ENCODE measurements at regions not wholly inside any gene's neighbourhood (a gene's known extent, or its start where the extent isn't known, plus 50 kb on each side); places are given as distances from the start of the nearest gene placed in this dataset.
"Not testable (repeated sequence)": the region's sequence is repeated elsewhere in the genome, so short reads cannot be mapped to it uniquely, and the experiment has no call there.

DNA sequence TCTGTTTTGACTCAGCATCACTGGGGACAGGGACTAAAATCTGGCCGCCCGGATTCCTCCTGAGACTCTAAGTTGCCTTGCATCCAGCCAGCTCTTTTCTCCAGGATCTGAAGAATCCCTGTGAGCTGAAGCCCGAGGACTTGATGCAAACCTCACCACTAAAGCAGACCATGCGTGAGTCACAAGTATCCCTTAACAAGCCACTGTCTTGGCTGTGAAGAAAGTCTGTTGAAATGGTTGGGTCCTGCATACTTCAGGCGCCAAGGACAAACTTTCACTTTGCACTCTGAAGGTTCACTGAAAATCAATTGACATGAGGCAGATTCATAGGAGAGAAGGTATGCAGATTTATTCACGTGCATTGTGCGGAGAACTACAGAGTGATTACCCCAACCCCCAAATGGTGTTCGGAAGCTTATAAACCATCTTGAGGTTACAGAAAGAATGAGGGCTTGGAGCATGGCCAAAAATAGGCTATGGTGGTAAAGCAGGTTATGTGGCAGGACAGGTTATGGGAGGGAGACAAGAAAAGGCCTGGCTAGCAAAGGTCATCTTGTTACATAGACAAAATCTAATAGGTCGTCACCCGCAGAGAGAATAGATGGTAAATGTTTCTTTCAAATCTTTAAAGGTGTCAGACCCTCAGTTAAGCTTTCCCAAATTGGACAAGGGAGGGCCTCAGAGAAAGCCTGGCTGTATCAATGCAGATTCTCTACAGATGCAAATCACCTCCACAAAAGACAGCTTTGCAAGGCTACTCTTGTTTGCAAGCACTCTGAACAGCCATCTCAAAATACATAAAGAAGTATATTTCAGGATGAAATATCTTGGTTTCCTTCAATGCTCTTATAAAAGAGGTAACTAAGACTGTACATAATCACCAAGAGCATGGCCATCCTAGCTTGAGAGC lies 126.3 kb upstream of the PLAAT1 start:
- POLR2A ChIA-PET, result no interaction called here
- CTCF ChIA-PET, result no interaction called here

DNA sequence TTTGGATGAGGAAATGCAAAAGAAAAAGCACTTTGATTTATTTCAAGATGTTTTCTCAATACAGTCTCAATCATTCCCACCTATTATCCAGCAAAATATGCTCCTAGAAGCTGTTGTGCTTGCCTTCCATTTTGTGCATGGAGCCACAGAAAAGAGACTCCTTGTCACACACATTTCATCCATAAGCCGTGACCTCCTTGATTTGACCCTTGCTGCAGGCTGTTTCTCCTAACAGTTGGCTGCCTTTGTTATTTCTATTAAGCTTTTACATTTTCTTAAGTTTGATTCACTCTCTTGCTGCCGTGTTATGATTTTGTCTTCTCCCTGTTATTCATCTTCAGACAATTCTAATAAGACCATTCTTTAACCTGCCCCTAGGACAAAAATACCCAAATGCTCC lies 124.2 kb upstream of the PLAAT1 start:
- CTCF ChIA-PET, result no interaction called here
- POLR2A ChIA-PET, result no interaction called here

DNA sequence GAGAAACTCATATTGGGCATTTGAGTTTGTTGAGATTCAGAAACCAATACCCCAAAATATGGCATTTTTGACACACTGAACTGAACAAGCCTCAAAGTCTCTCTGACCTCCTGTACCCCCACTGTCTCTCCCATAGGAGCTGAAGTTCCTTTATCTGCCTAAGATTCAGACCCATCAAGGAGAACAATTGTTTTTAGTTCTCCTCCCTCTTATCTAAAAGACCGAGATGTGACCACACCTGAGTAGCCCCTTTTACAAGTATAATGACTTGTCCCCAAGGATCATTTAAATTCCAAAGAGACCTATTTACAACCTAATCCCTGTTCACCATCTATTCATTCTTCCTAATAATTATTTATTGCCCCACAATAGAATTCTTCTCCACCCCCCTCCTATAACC lies 122.1 kb upstream of the PLAAT1 start:
- ChIA-PET POLR2A (no interaction called here), CTCF (no interaction called here)

DNA sequence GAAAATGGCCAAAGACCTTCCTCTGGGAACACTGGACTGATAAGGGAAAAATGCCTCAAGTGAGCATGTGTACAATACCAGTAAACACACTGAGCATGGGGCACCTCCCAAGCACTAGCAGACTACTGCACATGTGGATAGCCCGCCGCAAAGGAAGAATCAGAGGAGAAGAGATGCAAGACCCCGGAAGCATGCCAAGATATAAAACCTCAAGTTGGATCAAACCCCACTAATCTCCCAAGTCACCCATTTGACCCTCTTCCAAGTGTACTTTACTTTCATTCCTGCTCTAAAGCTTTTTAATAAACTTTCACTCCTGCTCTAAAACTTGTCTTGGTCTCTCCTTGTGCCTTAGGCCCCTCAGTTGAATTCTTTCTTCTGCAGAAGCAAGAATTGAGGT lies 121.1 kb upstream of the PLAAT1 start:
- ChIA-PET CTCF (no interaction called here), POLR2A (no interaction called here)

DNA sequence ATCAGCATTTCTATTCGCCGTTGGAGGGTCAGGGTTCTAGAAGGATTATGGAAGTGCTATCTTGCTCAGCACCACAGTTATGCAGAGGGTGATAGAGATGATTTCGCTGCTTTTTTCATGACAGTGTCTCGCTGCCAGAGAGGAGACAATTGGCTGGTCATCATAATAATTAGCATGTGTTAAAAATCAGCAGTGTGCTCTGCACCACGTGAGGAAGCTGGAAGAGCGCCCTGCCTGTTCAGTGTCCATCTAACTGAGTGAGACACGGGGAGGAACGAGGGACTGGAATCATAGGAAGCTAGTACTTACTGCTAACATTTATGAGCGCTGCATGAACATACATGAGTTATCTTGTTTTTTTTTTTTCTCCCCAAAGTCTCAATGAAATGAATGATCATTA lies 116.2 kb upstream of the PLAAT1 start:
- CTCF ChIA-PET, result no interaction called here

DNA sequence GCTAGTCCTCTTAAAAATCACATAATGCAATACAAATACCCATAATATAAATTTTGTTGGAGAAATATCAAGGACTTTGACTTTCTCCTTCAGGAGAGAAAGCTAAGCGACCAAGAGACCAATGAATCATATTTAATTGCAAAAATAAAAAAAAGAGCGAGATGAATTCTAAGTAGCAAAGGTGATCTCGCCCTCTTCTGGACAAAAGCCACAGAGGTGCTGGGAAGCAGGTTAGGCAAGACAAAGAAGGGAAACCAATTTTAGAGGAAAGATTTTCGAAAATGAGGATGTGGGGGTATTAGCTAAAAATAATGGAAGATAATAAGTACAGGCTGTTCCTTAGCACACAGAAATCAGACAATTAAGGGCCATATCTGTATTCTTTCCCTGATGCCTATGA lies 111.4 kb upstream of the PLAAT1 start:
- POLR2A ChIA-PET, result no interaction called here

More for the DNA sequence above, 116.2 kb upstream of the PLAAT1 start:
- POLR2A ChIA-PET, result no interaction called here

DNA sequence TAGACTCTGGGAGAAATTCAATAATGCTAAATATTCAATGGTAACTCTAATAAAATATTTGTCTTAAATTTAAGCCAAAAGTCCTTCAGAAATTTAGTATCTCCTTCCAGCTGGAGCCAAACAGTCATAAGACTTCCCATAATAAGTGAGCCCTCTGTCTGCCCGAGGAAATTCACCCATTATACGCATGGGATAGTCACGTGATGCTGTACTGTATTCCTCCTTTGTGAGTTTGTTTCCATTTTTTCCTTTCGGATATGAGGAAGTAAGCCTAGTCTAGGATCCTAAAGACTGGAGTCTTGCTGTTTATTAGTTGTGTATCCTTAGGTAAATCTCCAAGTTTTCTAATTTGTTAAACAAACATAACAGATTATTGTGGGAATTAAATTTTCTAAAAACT lies 110.4 kb upstream of the PLAAT1 start:
- CTCF ChIA-PET, result no interaction called here
- POLR2A ChIA-PET, result no interaction called here

More for the DNA sequence above, 111.4 kb upstream of the PLAAT1 start:
- CTCF ChIA-PET, result no interaction called here

DNA sequence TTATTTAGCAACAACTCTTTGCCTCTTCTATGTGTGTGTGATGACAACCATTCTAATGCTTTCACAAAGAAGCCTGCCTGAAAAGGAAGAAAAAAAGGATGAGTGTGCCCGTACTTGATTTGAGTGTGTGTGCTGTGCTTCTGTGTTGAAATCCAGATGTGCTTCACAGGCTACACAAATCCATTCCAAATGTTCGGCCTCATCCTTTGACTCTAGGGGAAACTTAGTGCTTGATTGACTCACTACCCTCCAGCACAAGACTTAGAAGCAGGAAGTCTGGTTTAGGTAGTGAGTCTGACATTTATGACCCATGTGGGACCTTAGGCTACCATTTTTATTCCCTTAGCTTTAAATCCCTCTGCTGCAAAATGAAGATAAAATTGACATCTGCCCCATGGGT lies 108.8 kb upstream of the PLAAT1 start:
- ChIA-PET POLR2A (no interaction called here), CTCF (no interaction called here)

DNA sequence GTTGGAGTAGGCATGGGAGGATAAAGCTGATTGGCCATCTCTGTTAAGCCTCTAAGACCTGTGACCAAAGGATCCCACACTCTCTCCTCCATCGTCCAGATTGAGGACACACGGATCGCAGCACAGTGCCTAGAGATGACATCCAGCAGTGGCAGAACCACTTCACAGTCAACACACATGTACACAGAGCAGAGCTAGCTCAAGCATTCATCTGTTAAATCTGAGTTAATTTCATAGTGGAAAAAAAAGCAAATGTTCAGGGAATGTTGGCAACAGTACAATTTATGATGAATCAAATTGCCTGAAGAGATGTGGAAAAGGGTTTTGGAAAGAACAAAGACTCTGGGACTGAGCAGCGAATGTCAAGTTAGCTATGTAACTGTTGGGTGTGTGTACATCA lies 108.1 kb upstream of the PLAAT1 start:
- CTCF ChIA-PET, result no interaction called here
- POLR2A ChIA-PET, result no interaction called here

DNA sequence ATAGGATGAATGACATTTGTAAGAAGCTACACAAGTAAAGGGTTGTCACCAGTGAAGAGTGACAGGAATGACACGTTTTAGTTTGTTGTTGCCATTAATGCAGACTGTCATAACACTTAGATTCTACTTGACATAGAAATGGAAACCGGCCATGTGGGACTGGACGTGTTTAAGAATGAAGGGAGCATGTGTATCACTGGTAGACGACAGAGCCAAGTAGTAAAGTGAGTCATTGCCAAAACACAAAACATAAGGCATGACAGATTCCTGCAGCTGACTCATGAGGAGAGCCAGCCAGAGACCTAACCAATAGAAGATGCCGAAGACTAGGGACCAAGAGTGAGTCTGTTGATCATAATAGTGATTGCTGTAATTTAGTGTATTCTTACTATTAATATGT lies 106.2 kb upstream of the PLAAT1 start:
- CTCF ChIA-PET, result no interaction called here

DNA sequence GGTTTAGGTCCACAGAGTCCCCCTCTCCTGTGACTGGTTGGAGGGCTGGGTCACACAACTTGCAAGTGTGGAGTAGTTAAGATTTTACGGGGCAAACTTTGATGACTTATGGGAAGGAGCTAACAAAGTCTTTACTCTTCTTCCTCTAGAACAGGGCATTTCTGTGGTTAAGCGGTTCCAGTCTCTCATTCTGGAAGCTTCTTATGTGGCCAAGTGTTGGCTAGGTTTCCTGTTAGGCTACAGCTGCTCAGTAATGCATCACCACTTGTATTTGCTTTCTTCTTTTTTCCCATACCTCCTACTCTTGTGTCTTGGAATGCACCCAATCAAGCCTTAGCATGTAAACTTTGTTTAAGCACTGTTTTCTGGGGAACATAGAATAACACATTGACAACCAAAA lies 100.6 kb upstream of the PLAAT1 start:
- POLR2A ChIA-PET, result no interaction called here
- CTCF ChIA-PET, result no interaction called here

More for the DNA sequence above, 106.2 kb upstream of the PLAAT1 start:
- POLR2A ChIA-PET, result no interaction called here

DNA sequence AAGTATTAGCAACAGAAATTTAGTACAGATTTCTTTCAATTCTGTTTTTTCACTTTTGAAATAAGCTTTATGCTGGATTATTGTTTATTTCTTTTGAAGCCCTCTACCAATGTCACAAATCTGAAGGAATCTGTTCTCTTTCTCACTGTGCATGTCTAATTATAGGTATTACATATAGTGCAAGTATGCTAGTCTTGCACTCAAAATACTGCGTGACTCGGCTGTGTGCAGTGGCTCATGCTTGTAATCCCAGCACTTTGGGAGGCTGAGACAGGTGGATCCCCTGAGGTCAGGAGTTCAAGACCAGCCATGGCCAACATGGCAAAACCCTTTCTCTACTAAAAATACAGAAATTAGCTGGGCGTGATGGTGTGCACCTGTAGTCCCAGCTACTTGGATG lies 95.8 kb upstream of the PLAAT1 start:
- POLR2A ChIA-PET, result no interaction called here

DNA sequence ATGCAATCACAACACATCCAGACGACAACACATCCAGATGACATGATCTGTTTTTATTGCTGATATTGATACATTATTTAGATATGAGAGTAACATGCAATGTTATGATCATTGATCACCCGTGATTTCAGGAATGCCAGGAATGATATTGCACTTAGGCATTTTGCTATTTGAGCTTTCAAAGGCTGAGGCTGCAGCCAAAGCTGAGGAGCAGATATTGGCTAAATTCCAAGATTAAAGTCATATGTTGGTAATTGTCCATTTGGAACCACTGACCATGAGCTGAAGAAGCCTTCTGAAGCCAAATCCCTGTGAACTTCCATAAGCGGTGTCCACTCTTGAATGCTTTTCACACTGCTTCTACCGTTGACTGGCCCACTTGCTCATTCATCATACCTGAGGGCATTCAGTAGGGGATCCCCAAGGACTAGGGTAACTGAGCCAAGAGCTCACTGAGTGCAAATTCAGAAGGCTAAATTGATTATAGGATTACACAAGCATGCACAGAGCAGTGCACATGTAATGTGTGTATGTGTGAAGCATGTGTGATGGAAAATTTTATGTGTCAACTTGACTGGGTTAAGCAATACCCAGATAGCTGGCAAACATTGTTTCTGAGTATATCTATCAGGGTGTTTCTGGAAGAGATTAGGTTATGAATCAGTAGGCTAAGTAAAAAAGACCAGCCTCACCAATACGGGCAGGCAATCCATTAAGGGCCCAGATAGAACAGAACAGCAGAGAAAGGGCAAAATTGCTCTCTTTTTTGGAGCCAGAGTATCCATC lies 92.1 kb upstream of the PLAAT1 start:
- ChIA-PET CTCF (no interaction called here), POLR2A (no interaction called here)

More for the DNA sequence above, 95.8 kb upstream of the PLAAT1 start:
- CTCF ChIA-PET, result no interaction called here

DNA sequence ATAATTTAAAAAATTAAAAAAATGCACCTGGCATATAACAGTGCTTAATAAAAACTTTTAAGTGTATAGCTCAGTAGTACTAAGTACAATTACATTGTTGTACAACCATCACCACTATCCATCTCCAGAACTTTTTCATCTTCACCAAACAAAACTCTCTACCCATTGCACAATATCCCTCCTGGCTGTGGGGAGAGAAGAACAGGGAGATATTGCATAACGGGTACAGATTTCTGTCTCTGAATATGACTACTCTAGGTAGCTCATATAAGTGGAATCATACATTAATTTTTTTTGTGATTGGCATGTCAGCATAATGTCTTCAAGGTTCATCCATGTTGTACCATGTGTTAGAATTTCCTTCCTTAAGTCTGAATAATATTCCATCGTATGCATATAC lies 91.0 kb upstream of the PLAAT1 start:
- CTCF ChIA-PET, result no interaction called here
- POLR2A ChIA-PET, result no interaction called here

DNA sequence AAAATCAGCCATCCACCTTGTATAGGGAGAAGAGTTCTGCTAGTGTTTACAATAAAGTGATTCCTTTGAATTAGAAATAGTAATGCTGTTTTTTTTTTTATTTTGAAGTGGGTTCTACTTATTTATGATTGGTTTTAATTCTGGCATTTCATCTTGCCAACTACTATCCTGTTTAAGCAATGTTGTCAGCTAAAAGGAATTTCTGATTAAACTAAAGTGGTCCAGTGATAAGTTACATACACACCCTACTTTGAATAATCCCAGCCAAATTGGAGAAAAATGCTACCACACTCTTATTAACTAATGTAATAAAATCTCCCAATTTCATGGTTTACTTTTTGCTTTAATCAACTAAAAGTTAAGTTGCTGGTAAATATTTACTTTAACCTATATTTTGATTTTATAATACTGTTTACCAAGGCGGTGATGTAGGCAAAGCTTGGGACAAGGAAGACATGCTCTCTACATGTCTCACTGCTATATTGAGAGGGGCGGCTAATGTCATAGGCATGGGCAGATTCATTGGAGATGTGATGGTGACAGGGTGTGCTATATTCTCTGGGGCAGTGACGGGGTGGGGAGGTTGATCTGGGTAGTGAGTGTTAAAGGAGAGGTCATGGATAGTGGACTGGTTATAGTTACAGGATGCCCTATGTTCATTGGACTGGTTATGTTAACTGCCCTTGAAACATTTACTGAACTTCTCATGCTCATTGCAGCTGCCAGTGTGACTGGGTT lies 85.8 kb upstream of the PLAAT1 start:
- CTCF ChIA-PET, POLR2A ChIA-PET: not testable (repeated sequence)

DNA sequence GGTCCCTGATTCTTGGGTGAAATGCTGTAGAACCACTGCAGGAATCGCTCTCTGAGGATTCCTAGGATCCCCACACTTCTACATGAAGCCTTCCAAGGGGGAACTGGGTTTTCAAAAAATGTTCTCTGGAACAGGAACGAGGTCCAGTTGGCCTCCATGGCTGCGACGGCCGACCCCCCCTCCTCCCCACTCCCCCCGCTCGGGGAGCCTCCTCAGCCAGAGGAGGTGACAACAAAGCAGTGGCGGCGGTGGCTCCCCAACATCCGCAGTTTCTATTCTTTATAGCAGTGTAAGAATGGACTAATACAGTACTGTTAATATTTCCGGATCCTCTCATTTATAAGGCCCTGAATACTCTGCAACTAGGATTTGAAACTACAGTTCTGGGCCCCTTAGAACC lies 84.0 kb upstream of the PLAAT1 start:
- ChIA-PET POLR2A (interaction anchor here (0.6 kb wide), 1 partner anchor 401 kb away, joined by 3 read pairs; no protein-coding TSS in a partner anchor), CTCF (no interaction called here)

DNA sequence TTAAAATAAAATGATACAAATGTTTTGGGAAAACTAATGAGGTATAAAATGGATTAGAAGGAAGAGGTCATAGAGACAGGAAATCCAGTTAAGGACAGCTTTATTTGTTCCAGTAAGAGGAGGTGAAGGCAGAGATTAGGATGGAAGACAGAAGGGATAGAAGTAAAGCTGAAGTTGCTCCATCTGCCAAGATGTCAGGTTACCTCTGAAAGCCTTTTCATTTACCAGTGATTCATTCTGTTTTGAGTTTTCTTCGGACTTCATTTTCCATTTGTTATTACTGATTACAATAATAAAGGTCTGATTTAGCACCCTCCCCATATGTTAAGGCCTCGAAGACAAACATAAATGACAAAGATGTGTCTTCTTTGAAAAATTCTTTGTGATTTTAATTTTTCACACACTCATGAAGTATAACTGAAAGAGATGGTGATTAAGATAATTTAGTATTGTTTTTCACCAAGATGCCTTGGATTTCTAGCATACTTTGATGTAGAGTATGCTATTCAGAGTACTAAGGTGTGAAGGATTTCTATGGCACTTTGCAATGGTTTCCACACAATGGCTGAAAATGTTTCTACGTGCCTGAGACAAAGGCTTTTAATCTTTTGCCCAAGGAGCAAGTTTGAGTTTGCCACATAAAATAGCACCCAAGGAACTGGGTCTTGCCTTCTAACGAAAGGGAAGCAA lies 75.4 kb upstream of the PLAAT1 start:
- POLR2A ChIA-PET, result no interaction called here
- CTCF ChIA-PET, result no interaction called here

DNA sequence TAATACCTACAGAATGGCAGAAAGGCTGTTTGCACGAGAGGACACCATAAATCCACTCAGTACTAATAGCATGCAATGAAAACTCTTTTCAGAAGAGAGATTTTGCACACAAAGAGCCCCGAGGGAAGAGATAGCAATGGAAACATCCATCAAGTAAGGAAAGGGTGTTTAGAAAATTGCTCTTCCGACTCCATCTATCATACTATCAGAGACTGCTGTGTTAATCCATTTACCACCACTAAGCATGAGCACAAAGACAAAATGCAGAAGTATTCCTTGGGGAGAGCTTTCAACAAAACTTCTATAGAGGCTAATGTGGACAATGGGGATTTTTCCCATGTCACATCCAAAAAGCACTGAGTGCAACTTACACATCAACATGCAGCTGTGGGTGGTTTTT lies 72.1 kb upstream of the PLAAT1 start:
- POLR2A ChIA-PET, result no interaction called here
- CTCF ChIA-PET, result no interaction called here

DNA sequence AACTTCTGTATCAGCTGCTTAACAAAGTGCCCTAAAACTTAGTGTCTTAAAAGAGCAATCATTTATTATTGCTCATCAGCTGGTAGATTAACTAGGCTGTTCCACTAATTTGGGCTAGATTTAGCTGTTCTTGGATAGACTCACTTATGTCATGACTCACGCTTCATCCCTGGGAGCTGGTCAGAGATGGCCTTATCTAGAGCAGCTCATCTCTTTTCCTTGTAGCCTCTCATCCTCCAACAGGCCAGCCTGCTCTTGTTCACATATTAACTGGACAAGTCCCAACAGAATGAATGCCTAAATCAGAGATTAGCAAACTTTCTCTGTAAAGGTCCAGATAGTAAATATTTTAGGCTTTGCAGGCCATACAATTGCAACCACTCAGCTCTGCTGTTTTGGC lies 66.9 kb upstream of the PLAAT1 start:
- ChIA-PET POLR2A (no interaction called here), CTCF (no interaction called here)

DNA sequence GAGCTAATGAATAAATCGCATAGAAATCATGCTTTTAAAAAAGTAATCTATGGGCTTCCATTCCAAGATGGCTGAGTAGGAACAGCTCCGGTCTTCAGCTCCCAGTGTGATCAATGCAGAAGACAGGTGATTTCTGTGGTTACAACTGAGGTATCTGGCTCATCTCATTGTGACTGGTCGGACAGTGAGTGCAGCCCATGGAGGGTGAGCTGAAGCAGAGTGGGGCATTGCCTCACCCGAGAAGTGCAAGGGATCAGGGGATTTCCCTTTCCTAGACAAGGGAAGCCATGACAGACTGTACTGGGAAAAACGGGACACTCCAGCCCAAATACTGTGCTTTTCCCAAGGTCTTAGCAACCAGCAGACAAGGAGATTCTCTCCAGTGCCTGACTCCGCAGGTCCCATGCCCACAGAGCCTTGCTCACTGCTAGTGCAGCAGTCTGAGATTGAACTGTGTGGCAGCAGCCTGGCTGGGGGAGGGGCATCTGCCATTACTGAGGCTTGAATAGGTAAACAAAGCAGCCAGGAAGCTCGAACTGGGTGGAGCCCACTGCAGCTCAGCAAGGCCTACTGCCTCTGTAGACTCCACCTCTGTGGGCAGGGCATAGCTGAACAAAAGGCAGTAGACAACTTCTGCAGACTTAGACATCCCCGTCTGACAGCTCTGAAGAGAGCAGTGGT lies 61.5 kb upstream of the PLAAT1 start:
- POLR2A ChIA-PET, CTCF ChIA-PET: not testable (repeated sequence)
